H1 (cell line): ENCODE measurements at regions not wholly inside any gene's neighbourhood (a gene's known extent, or its start where the extent isn't known, plus 50 kb on each side); places are given as distances from the start of the nearest gene placed in this dataset.
A peak's percentile ranks its signal among the peaks of the same experiment; 100 is the strongest.

Experiments
- CTCF ChIA-PET: fragments of 300-600 bp; sonication (Branson Sonifier 250); formaldehyde crosslinking; loops from one replicate; lab custom pipeline; 2021; ENCODE audit not compliant: partially characterized antibody; lab: Charles Lee
- POLR2A ChIA-PET: fragments of 300-600 bp; sonication (Branson Sonifier 250); formaldehyde crosslinking; loops from one replicate; lab custom pipeline; 2021; ENCODE audit warnings: inconsistent platforms; ENCODE audit not compliant: partially characterized antibody; lab: Charles Lee
- DNase-seq, 2 experiments: peaks; one replicate each; pipeline versions ENCODE4 v3.0.0 to v3.0.0-alpha.2; 2010 to 2022; ENCODE audit warnings: low spot score in 2 of 2, low read depth in 1 of 2, mixed read lengths in 1 of 2
- FAIRE-seq: peaks from 2 replicates; lab custom pipeline; 2011; peaks lifted over from hg19 to GRCh38; lab: Jason Lieb, UNC
- H2AFZ ChIP-seq: 2 replicates; pipeline ENCODE4 v1.8.1; 2012; ENCODE audit warnings: low read length, inconsistent platforms
- H2AK5ac ChIP-seq: 2 replicates; pipeline ENCODE4 v1.6.1; 2013; ENCODE audit warnings: low read depth, low read length
- H2BK120ac ChIP-seq: replicated peaks from 2 replicates; pipeline ENCODE3; 2013; ENCODE audit warnings: low read depth, low read length, inconsistent platforms
- H2BK12ac ChIP-seq: 2 replicates; pipeline ENCODE4 v1.6.1; 2013; ENCODE audit warnings: low read depth, low read length
- H2BK15ac ChIP-seq: 2 replicates; pipeline ENCODE4 v1.6.1; 2013; ENCODE audit warnings: low read length
- H2BK20ac ChIP-seq: 2 replicates; pipeline ENCODE4 v1.6.1; 2013; ENCODE audit warnings: low read length
- H2BK5ac ChIP-seq: 2 replicates; pipeline ENCODE4 v1.6.1; 2013; ENCODE audit warnings: low read depth, low read length
- H3K14ac ChIP-seq: 2 replicates; pipeline ENCODE4 v1.6.1; 2013; ENCODE audit warnings: inconsistent platforms; ENCODE audit not compliant: insufficient read length
- H3K18ac ChIP-seq: 2 replicates; pipeline ENCODE4 v1.6.1; 2013; ENCODE audit warnings: low read length; ENCODE audit errors: extremely low read depth
- H3K23ac ChIP-seq: 2 replicates; pipeline ENCODE4 v1.6.1; 2013; ENCODE audit warnings: inconsistent platforms; ENCODE audit not compliant: insufficient read length
- H3K23me2 ChIP-seq: 2 replicates; pipeline ENCODE4 v1.6.1; 2013; ENCODE audit warnings: low read depth, low read length
- H3K27ac ChIP-seq: 2 replicates; pipeline ENCODE4 v1.6.1; 2011; ENCODE audit warnings: low read depth, low read length, inconsistent platforms
- H3K27me3 ChIP-seq, 4 experiments: replicated peaks in 1 of 4; 1 replicate in 1 of 4; 2 replicates in 3 of 4; pipeline versions ENCODE4 v1.6.1 to v1.8.1; 2011 to 2013; ENCODE audit warnings: low read length in 3 of 4, mild to moderate bottlenecking in 3 of 4, inconsistent platforms in 2 of 4, mixed read lengths in 2 of 4, moderate library complexity in 1 of 4; ENCODE audit not compliant: control insufficient read depth in 3 of 4, insufficient read depth in 3 of 4; ENCODE audit errors: extremely low read depth in 1 of 4
- H3K36me3 ChIP-seq, 4 experiments: 2 replicates each; pipeline versions ENCODE4 v1.6.1 to v1.8.1; 2011 to 2013; ENCODE audit warnings: mild to moderate bottlenecking in 4 of 4, low read length in 3 of 4, moderate library complexity in 2 of 4, control low read depth in 1 of 4, inconsistent platforms in 1 of 4; ENCODE audit not compliant: insufficient read depth in 4 of 4, control insufficient read depth in 2 of 4
- H3K4ac ChIP-seq: replicated peaks from 2 replicates; pipeline ENCODE3; 2013; ENCODE audit warnings: low read length, low read depth, mixed read lengths, inconsistent platforms; ENCODE audit not compliant: insufficient read length
- H3K4me1 ChIP-seq, 4 experiments: replicated peaks in 1 of 4; 1 replicate in 1 of 4; 2 replicates in 3 of 4; pipeline versions ENCODE4 v1.6.1 to v1.8.1; 2011 to 2013; ENCODE audit warnings: low read length in 3 of 4, inconsistent platforms in 2 of 4, mixed read lengths in 1 of 4; ENCODE audit not compliant: insufficient read depth in 4 of 4, control insufficient read depth in 3 of 4
- H3K4me2 ChIP-seq, 2 experiments: 2 replicates each; pipeline versions ENCODE4 v1.6.1 to v1.8.1; 2011 to 2013; ENCODE audit warnings: low read depth in 2 of 2, low read length in 2 of 2, control low read depth in 1 of 2, inconsistent platforms in 1 of 2, mild to moderate bottlenecking in 1 of 2; ENCODE audit not compliant: insufficient read depth in 1 of 2
- H3K4me3 ChIP-seq, 4 experiments: fragments of 200-600, 300-600 bp in 1 of 4; sonication (generic), shearing (Covaris generic), sonication (Bioruptor Twin) in 1 of 4; 2 replicates each; pipeline versions ENCODE4 v1.5.1 to v1.8.1; 2011 to 2016; ENCODE audit warnings: low read length in 4 of 4, low read depth in 3 of 4, control low read depth in 2 of 4, inconsistent platforms in 2 of 4, mild to moderate bottlenecking in 2 of 4, mixed read lengths in 1 of 4, moderate library complexity in 1 of 4; ENCODE audit not compliant: insufficient read depth in 2 of 4; ENCODE audit errors: extremely low read depth in 1 of 4
- H3K56ac ChIP-seq: replicated peaks from 2 replicates; pipeline ENCODE3; 2013; ENCODE audit warnings: low read depth, mild to moderate bottlenecking, mixed read lengths, low read length, inconsistent platforms; ENCODE audit not compliant: insufficient read length
- H3K79me1 ChIP-seq: 2 replicates; pipeline ENCODE4 v1.6.1; 2013; ENCODE audit warnings: low read depth, low read length, control low read depth
- H3K79me2 ChIP-seq, 2 experiments: 2 replicates each; pipeline versions ENCODE4 v1.6.1 to v1.8.1; 2012 to 2013; ENCODE audit warnings: low read length in 2 of 2, mild to moderate bottlenecking in 2 of 2, inconsistent platforms in 1 of 2; ENCODE audit not compliant: insufficient read depth in 2 of 2, control insufficient read depth in 1 of 2
- H3K9ac ChIP-seq, 4 experiments: replicated peaks in 1 of 4; 1 replicate in 1 of 4; 2 replicates in 3 of 4; pipeline versions ENCODE4 v1.6.1 to v1.8.1; 2011 to 2013; ENCODE audit warnings: low read depth in 3 of 4, low read length in 3 of 4, control low read depth in 2 of 4, mild to moderate bottlenecking in 2 of 4, moderate library complexity in 2 of 4, inconsistent platforms in 1 of 4; ENCODE audit errors: extremely low read depth in 1 of 4
- H3K9me3 ChIP-seq, 2 experiments: 2 replicates each; pipeline versions ENCODE4 v1.6.1 to v1.8.1; 2012 to 2013; ENCODE audit warnings: mild to moderate bottlenecking in 2 of 2, moderate library complexity in 2 of 2, control low read depth in 1 of 2, inconsistent platforms in 1 of 2, low read depth in 1 of 2, low read length in 1 of 2, mixed read lengths in 1 of 2; ENCODE audit not compliant: insufficient read depth in 2 of 2
- H4K20me1 ChIP-seq, 2 experiments: replicated peaks in 1 of 2; 2 replicates each; pipeline versions ENCODE3 to v1.8.1; 2011 to 2013; ENCODE audit warnings: inconsistent platforms in 2 of 2, low read length in 2 of 2, mild to moderate bottlenecking in 1 of 2; ENCODE audit not compliant: insufficient read depth in 2 of 2, control insufficient read depth in 1 of 2
- H4K5ac ChIP-seq: 2 replicates; pipeline ENCODE4 v1.6.1; 2013; ENCODE audit warnings: low read length, low read depth, mixed read lengths, inconsistent platforms; ENCODE audit not compliant: insufficient read length
- H4K8ac ChIP-seq: 2 replicates; pipeline ENCODE4 v1.8.0; 2013; ENCODE audit warnings: mild to moderate bottlenecking, moderate library complexity, low read length, inconsistent platforms; ENCODE audit not compliant: insufficient read depth; ENCODE audit errors: extremely low read depth
- H4K91ac ChIP-seq: replicated peaks from 2 replicates; pipeline ENCODE3; 2013; ENCODE audit warnings: low read length, mixed read lengths, inconsistent platforms; ENCODE audit not compliant: insufficient read length
- CBX8 ChIP-seq: fragments of 300-800, 300-1000 bp; sonication (generic); IDR thresholded peaks from 2 replicates; pipeline ENCODE4 v1.7.1; 2016; ENCODE audit warnings: low read depth, low read length, borderline replicate concordance
- EP300 ChIP-seq, 2 experiments: IDR thresholded peaks; 1 replicate in 1 of 2; 2 replicates in 1 of 2; pipeline ENCODE4 v1.6.1; 2011 to 2012; ENCODE audit warnings: low read depth in 2 of 2, low read length in 2 of 2, mild to moderate bottlenecking in 2 of 2, borderline replicate concordance in 1 of 2, inconsistent platforms in 1 of 2, moderate library complexity in 1 of 2
- GABPA ChIP-seq: IDR thresholded peaks from 2 replicates; pipeline ENCODE4 v1.6.1; 2011; ENCODE audit warnings: mild to moderate bottlenecking, low read length, moderate library complexity, borderline replicate concordance; ENCODE audit not compliant: insufficient read depth
- JUN ChIP-seq: IDR thresholded peaks from 2 replicates; pipeline ENCODE4 v1.6.1; 2011; ENCODE audit warnings: low read depth, mild to moderate bottlenecking, improper control_type of control experiment, low read length
- RAD21 ChIP-seq, 2 experiments: IDR thresholded peaks in 1 of 2; conservative IDR thresholded peaks in 1 of 2; 2 replicates each; pipeline ENCODE4 v1.6.1; 2011; ENCODE audit warnings: low read depth in 2 of 2, low read length in 2 of 2, improper control_type of control experiment in 1 of 2, inconsistent platforms in 1 of 2, mild to moderate bottlenecking in 1 of 2, moderate library complexity in 1 of 2
- SUZ12 ChIP-seq: fragments of 200-600 bp; sonication (generic); IDR thresholded peaks from 2 replicates; pipeline ENCODE4 v1.6.1; 2012; ENCODE audit warnings: mild to moderate bottlenecking, inconsistent platforms, low read length, moderate library complexity, mixed read lengths
- WGBS, 2 experiments: shearing (Covaris generic) in 1 of 2; methylation state at CpG; one replicate each; pipeline versions ENCODE4 v1.1.6 to v1.1.7; 2013 to 2015; ENCODE audit warnings: low lambda C conversion rate in 2 of 2, mixed read lengths in 2 of 2, inconsistent platforms in 1 of 2, low coverage in 1 of 2, missing lambda C conversion rate in 1 of 2; ENCODE audit not compliant: insufficient replicate concordance in 2 of 2, insufficient coverage in 1 of 2, insufficient read length in 1 of 2; ENCODE audit errors: extremely low coverage in 1 of 2, missing lambda C conversion rate in 1 of 2; 5-methylcytosine and 5-hydroxymethylcytosine counted together
- TF ChIP-seq, protein P1 (sequence below): IDR thresholded peaks from 2 replicates; pipeline ENCODE4 v1.6.1; 2012; ENCODE audit warnings: inconsistent platforms

DNA sequence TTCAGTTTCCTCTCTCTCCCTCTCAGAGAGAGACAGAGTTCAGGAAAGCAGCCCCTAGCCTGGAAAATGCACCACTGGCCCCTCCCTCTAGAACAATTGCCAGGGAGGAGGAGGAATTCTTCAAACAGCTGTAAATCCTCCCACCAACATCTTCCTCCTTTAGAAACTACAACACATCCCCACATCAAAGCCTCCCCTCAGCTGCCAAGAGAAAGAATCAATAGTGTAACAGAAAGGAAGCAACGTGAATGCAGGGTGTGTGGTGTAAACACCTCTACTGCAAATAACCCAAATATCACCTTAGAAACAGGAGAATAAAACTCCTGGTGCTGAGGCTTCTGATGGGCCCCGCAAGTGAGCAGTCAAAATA lies 249.9 kb upstream of the GATB start:
- H3K36me3 ChIP-seq, result no peaks in the 10 kb centered on the region
- H2BK15ac ChIP-seq, result no peak overlapping the region
- no peak overlapping the region for H2BK12ac ChIP-seq
- FAIRE-seq, result peak; percentile 39
- H3K14ac ChIP-seq, result no peak overlapping the region
- TF ChIP-seq, protein P1, sequence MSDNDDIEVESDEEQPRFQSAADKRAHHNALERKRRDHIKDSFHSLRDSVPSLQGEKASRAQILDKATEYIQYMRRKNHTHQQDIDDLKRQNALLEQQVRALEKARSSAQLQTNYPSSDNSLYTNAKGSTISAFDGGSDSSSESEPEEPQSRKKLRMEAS, result no peak
- TF ChIP-seq GABPA, result no peak
- TF ChIP-seq RAD21 (IDR thresholded peaks at IDR 0.05 in 1 of 2, conservative IDR thresholded peaks at IDR 0.05 in 1 of 2; ENCODE audit: low read depth in 2 of 2, low read length in 2 of 2), result no peak
- no peak for TF ChIP-seq JUN
- no peak for TF ChIP-seq SUZ12
- TF ChIP-seq EP300 (IDR thresholded peaks at IDR 0.05; ENCODE audit: borderline replicate concordance in 1 of 2, low read depth in 2 of 2, low read length in 2 of 2), result no peak
- no peak for TF ChIP-seq CBX8
- TF ChIP-seq, all 59 proteins: peak for 0
- no peak overlapping the region for H2AFZ ChIP-seq
- no peak overlapping the region for H3K4me3 ChIP-seq
- H3K9ac ChIP-seq, result no peak overlapping the region; a peak in 1 of 7 replicates
- CTCF ChIA-PET, result interaction anchor here (0.7 to 1.0 kb wide), 2 partner anchors 11 to 177 kb away, joined by 3 read pairs; no protein-coding TSS in a partner anchor
- H3K27me3 ChIP-seq, result no peaks in the 10 kb centered on the region
- no peak for DNase-seq
- no peak overlapping the region for H3K18ac ChIP-seq
- H3K79me1 ChIP-seq, result no peaks in the 10 kb centered on the region
- H4K91ac ChIP-seq, result no peak overlapping the region
- H4K5ac ChIP-seq, result no peak overlapping the region
- no peak overlapping the region for H2BK20ac ChIP-seq
- POLR2A ChIA-PET, result interaction anchor here (2.1 kb wide), 1 partner anchor 35 kb away, joined by 5 read pairs; no protein-coding TSS in a partner anchor
- no peak overlapping the region for H3K4ac ChIP-seq
- H2BK5ac ChIP-seq, result no peak overlapping the region
- H3K79me2 ChIP-seq, result no peaks in the 10 kb centered on the region
- H3K4me2 ChIP-seq, result no peak overlapping the region; a peak in 1 of 4 replicates
- no peaks in the 10 kb centered on the region for H4K20me1 ChIP-seq
- H2BK120ac ChIP-seq, result no peak overlapping the region
- H3K4me1 ChIP-seq, result peaks cover 5 to 18% (median 14%) of the 10 kb centered on the region in 4 experiments; a peak in 6 of 7 replicates
- H3K27ac ChIP-seq, result no peak overlapping the region
- H3K23me2 ChIP-seq, result no peaks in the 10 kb centered on the region; the same call in 1 of the 2 replicates
- H4K8ac ChIP-seq, result no peak overlapping the region
- no peak overlapping the region for H2AK5ac ChIP-seq
- 77% methylated on average over 2 of the region's 2 CpGs; no CpG with 5 or more reads in 1 of the 2 experiments for WGBS, 2 experiments
- no peak overlapping the region for H3K23ac ChIP-seq
- peaks cover 7% of the 10 kb centered on the region in 2 experiments; a peak in 1 of 4 replicates for H3K9me3 ChIP-seq
- H3K56ac ChIP-seq, result no peak overlapping the region
